Skeletal muscle cell (primary cell): ENCODE measurements at regions not wholly inside any gene's neighbourhood (a gene's known extent, or its start where the extent isn't known, plus 50 kb on each side); places are given as distances from the start of the nearest gene placed in this dataset.
"Not testable (repeated sequence)": the region's sequence is repeated elsewhere in the genome, so short reads cannot be mapped to it uniquely, and the experiment has no call there.

Experiments
- DNase-seq: peaks from one replicate; pipeline ENCODE4 v3.0.0-alpha.2; 2010; ENCODE audit warnings: low read depth
- H3K4me3 ChIP-seq: 2 replicates; pipeline ENCODE4 v1.5.1; 2011; ENCODE audit warnings: low read depth, mild to moderate bottlenecking, control low read depth, low read length, moderate library complexity

DNA sequence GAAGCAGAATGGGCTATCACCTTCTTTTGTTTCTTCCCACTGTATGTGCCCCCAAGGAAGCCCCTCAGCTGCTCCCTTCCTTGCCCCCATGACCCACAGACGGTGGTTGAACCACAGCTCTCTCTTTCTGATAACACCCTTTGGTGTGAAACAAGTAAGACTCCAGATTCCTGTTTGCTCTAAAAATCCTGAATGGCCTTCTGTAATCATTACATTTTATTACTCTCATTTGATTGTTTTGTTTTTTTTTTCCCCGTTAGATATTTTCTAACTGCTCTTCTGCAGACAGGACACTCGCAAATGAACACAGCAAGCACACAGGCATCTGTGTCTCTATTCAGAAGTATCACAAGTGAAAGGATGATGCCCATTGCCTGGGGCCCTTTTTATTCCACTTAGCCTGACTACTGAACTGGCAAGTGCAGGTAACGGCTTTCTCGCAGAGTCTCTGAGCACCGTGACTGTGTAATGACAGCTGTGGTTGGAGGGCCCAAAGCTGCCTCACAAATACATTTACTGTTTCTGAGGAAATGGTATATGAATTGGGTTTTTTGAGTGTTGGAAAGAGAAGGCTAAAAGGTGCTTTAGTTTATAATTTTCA is 59.3 kb downstream of the OXGR1 start:
- no peak for DNase-seq
- H3K4me3 ChIP-seq, result no peak overlapping the region

DNA sequence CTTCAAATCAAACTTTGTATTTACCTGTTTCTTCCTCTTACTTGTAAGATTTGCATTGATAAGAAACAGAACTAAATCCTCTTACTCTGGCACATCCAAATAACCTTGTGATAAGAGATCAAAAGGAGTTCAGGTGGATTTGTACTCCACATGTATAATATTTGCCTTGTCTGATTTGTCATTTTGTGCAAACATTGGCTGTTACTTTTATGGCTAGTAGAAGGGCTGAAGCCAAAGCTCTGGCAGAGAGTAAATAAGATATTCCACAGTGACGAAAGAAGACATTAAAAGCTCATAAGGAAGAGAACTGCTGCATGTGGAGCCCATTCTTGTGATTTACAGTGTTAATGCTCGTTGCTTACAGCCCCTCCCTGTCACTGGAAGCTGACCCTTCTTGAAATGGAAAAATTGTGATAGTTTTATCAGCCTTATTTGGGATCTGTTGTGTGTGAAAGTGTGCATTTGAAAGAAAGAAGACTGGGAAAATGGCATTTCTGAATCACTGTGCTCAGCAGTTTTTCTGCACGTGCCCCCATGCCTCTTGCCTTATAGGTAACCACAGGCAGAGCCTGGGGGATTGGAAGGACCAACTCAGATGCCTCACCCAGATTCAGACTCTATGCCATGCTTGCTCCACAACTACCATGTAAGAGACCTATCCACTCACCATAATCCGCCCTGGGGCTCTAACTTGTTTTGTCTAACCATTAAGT is 68.2 kb downstream of the OXGR1 start:
- DNase-seq, result no peak
- no peak overlapping the region for H3K4me3 ChIP-seq

DNA sequence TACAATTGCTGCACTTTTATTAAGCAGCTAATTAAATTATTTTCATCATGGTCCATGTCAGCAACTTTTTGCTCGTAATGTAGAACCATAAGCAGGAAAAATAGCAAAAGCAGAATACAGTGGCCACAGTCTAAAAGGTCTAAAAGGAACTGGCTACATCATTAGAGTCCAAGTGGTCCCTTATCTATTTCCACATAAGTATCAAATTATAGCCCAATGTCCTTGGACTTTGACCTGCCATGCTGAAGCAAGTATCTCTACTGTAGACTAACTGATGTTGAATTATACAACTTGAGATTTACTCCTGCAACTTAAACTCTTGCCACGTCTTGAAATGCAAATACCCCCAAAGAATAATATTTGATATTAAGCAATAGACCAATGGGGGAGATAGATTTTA is 68.8 kb downstream of the OXGR1 start:
- no peak overlapping the region for H3K4me3 ChIP-seq
- no peak for DNase-seq

DNA sequence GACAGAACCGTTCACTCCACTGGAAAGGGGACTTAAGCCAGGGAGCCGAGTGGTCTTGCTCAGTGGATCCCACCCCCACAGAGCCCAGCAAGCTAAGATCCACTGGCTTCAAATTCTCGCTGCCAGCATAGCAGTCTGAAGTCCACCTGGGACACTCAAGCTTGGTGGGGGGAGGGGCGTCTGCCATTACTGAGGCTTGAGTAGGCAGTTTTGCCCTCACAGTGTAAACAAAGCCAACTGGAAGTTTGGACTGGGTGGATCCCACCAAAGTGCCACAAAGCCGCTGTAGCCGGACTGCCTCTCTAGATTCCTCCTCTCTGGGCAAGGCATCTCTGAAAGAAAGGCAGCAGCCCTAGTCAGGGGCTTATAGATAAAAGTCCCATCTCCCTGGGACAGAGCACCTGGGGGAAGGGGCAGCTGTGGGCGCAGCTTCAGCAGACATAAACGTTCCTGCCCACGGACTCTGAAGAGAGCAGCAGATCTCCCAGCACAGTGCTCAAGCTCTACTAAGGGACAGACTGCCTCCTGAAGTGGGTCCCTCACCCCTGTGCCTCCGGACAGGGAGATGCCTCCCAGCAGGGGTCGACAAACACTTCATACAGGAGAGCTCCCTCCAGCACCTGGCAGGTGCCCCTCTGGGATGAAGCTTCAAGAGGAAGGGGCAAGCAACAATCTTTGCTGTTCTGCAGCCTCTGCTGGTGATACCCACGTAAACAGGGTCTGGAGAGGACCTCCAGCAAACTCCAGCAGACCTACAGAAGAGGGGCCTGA is 75.2 kb downstream of the OXGR1 start:
- not testable (repeated sequence) for DNase-seq, H3K4me3 ChIP-seq

DNA sequence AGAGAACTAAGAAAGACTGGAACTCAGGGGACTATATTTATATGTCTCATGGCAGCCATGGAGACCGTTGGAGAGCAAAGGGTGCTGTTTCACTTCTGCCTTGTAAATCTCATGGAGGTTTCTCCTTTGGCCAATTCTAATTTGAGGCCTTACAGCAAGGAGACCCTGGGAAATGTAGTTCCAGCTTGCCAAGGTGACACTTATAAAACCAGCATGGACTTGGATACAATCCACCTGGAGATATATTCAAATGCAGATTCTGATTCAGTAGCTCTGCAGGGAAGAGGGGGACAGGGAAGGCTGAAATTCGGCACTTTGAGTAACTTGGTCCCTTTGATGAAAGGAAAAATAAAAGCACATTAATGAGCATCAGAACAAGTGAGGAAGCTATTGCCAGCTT is 90.0 kb downstream of the OXGR1 start:
- DNase-seq, result no peak
- H3K4me3 ChIP-seq, result no peak overlapping the region

DNA sequence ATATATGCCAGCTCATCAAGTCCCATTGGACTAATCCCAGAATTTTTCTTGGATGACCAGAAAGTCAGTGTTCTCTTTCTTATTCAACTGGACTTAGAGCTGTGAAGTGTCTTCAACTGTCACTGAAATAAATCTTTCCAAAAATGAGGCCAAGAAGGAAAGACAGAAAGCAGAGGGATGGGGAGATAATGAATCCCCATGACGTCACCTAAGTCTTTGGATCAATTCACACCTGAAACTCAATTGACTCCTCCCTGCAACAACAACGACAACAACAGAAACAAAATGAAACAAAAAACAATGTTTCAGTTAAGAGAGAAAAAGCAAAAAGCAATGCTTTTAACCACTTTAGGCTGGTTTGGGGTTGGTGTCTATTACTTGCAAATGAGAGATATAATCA is 91.2 kb downstream of the OXGR1 start:
- DNase-seq, result no peak
- H3K4me3 ChIP-seq, result no peak overlapping the region

DNA sequence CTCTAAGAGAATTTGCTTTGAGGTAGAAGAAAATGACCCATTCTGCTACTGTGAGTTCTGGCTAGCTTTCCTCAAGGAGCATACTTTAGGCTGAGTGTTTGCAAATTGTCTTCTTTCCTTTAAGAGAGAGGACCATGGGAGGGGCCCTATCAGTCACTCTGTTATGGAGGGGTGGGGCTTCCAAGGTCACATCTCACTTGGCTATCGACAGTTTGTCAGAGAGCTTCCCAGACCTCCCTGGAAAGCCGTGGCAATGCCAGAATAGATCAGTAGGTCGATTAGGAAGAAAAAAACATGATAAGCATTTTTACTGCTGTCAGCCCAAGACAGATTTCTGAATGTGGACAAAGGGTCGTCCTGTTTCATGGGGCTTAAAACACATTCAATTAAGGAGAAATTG is 93.3 kb downstream of the OXGR1 start:
- DNase-seq, result no peak
- no peak overlapping the region for H3K4me3 ChIP-seq

DNA sequence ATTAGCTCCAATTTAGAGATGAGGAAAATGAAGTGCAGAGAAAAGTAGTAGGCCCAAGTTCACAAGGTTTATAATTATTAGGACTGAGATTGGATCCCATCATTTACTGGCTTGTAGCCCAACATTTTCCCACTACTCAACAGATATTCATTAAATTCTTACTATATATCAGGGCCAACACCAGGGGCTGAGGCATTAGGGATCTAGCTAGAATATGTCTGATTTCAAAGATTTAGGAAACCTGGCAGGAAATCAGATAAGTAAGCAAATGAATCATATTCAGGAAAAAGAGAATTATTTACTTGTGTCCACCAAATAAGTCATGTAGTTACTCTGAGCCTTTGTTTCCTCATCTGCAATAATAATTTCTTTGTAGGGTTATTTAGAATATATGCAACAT is 94.3 kb downstream of the OXGR1 start:
- no peak overlapping the region for H3K4me3 ChIP-seq
- DNase-seq, result no peak

DNA sequence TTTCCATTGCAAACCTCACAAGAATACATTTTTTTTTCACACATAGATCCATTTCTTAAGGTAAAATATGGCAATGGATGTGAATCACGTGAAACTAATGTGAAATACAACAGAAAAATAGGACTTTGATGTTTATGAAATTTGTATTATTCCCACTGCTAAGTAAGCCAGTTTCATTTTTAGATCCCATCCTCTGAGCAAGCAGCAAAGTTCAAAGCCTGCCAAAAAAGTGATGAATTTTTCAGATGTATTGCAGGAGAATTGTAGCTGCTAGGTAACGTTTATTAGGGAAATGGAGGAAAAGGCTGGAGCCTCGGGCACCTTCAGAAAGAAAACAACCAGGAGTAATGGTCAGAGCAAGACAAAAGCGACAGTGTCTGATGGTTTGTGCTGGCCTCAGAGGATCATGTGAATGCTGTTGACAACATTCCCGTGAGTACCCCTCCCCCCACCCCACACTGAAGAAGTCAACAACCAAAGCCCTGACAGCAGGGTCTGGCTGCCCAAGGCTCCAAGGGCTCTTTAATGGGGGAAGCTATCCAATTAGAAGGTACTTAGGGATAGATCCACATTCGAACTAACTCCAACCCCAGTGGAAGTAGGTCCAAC is 95.5 kb downstream of the OXGR1 start:
- H3K4me3 ChIP-seq, result no peak overlapping the region
- DNase-seq, result no peak

DNA sequence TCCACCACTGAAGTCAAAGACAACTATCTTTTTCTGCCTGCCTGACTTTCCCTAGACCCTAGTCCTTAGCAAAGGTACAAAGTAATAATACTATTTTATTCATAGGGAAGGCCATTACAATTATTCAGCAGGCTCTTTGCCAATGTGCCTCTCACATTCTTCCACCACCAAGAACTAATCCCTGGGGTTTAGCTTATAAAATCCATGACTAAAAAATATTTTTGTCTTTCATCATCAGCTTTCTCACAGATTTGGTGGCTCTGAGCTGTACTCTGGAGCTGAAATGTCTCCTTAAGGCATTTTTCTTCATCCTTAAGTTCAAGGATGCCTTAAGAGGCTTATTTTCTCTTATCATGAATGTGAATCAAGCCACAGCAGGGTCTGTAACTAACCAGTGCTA is 96.1 kb downstream of the OXGR1 start:
- peak; percentile 75 for DNase-seq
- no peak overlapping the region for H3K4me3 ChIP-seq
